GM21515 (cell line): ENCODE measurements at regions not wholly inside any gene's neighbourhood (a gene's known extent, or its start where the extent isn't known, plus 50 kb on each side); places are given as distances from the start of the nearest gene placed in this dataset.
"Not testable (repeated sequence)": the region's sequence is repeated elsewhere in the genome, so short reads cannot be mapped to it uniquely, and the experiment has no call there.

Source experiments
- ATAC-seq: cut with Tn5 transposase; IDR thresholded peaks from one replicate; pipeline ENCODE4 v1.9.1; 2021; ENCODE audit not compliant: unreplicated experiment

DNA sequence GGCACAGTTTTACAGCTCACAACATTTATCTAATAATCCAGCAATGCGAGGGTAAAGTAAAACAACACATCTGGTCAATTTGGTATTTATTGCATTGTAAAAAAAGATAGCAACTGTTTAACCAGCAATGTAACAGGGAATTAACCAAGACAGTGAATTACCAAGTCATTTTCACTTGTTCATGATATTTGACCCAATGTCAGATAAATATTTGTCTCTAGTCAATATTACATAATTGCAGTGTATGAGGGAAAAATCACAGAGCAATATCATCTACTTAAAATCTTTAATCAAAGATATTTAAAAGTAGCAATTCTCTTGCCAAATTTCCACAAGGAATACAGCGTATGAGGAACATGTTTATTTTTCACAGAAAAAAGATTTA lies 1265.1 kb upstream of the CHAC2 start:
- ATAC-seq = no peak

DNA sequence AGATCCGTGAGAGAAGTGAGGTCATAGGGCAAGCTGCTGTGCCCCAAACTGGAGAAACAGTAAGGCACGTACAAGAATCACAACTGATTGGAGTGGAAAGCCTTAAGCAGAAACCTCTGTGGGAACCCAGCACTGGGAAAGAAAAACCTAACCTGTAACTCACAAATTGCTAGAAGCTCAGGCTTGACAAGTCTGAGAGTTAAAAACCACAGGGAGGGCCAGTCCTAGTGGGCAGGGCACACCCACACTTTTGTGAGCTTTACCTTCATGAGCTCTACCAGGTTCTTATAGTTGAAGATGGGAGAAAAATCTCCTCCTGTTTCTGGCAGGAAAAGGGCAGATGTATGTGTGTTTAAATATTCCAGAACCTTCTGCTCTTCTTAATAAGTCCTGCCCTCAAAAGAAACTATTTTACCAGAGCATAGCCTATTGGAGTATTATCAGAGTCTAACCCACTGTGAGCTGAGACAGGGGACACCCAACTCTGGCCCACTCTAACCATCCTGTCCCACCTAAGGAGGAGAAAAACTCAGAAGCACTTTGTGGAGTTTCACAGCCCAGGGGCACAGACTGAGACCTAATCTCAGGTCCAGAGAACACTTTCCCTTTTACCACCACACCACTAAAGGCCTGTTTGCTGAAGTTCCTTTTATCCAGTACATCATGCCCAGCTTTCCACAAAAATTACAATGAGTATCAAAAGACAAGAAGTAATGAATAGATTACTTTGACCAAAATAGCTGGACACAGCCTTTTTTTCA lies 1265.7 kb upstream of the CHAC2 start:
- no peak for ATAC-seq

DNA sequence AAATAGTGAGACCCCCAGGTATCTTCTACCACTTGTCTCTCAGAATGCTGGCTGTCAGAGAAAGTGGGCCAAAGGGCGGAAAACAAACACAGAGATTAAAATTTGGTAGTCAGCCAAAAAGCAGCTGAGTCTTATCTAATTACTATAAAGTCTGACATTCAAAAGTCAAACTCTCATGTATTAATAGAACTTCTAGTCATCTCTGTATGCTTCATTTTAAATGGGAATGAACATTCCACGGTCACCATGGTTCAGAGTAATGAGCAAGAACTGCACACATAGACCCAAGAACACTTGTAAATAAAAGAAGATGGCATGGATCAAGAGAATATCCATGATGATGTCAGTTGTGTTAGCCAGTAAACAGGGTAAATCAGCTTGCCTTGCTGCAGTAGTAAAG lies 1267.0 kb upstream of the CHAC2 start:
- ATAC-seq = no peak

DNA sequence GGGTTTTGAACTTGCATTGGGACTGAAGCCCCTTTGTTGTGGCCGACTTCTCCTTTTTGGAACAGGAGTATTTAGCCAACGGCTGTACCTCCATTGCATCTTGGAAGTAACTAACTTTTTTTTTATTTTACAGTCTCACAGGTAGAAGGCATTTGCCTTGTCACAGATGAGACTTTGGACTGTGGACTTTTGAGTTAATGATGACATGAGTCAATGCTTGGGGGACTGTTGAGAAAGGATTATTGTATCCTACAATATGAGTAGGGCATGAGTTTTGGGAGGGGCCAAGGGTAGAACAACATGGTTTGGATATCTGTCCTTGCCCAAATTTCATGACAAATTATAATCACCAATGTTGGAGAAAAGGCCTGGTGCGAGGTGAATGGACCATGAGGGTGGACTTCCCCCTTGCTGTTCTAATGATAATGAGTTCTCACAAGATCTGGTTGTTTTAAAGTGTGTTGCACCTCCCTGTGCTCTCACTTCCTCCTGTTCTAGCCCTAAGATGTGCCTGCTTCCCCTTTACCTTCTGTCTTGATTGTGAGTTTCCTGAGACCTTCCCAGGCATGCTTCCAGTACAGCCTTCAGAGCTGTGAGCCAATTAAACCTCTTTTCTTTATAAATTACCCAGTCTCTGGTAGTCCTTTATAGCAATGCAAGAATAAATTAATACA lies 1269.4 kb upstream of the CHAC2 start:
- ATAC-seq = no peak

DNA sequence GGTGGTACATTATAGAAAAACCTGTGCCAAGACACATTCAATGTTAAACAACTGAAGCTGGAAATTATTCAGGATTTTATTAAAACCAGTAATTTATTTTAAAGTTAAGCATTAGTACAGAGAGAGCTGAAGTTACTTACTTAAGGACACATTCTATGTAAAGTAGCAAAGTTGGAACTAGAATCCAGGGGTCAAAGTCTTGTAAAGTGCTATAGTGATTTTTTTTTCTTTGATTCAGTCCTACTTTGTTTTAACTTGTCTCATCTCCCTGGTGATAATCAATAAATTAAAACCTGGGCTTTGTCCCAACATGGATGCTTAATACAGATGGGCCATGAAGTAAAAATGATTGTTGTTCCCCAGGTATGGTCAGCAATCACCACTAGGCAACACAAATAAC lies 1271.8 kb upstream of the CHAC2 start:
- no peak for ATAC-seq

DNA sequence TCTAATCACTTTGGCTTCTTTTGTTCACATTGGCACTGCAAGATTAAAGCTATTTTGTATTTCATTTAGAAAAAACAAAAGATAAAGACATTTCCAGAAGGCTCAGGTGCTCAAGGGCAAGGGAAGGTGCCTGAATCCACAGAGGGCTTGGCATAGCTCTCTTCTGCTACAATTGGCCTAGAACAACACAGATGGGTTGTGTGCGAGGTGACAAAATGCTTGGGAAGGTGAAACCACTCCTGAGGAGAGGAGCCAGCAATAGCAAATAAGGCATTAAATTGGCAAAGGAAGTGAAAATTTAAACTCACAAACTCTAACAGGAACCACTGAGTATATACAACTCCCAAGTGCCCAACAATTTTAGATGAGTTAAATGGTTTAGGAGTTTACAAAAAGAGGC lies 1290.4 kb upstream of the CHAC2 start:
- no peak for ATAC-seq

DNA sequence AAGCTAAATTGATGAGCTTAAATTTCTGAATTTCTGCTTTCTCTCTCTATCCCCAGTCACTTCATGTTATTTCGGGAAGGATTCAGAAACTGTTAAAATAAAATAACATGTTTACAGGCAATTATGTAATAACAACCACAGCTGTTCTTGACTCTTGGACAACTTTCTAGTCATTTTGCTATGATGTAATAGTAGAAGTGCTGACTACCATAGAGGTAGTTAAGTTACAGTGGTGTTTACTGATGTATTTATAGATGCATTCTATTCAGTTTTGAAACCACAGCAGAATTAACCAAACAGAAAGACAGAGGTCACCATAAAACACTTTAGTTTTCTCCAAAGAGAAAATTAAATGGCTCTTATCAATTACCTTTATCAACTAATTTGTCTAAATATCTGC lies 1292.0 kb upstream of the CHAC2 start:
- ATAC-seq = no peak

DNA sequence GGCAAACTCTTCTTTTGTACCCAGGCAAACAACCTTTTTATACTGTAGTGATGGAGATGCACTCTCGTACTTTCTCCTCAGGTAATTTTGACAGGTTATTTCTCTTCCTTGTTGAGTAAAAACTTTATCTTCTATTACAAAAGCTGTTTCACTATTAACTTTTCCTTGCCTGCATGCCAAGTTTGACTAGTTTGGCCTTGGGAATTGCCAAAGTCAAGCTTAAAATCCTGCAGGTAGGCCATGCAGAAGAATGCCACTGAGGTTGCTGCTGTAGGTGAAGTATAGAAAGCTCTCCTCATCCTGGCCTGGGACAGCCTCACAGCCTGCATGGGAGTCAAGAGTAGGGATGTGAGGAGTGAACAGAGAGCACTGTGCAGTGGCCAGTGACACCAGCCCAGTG lies 1293.5 kb upstream of the CHAC2 start:
- no peak for ATAC-seq

DNA sequence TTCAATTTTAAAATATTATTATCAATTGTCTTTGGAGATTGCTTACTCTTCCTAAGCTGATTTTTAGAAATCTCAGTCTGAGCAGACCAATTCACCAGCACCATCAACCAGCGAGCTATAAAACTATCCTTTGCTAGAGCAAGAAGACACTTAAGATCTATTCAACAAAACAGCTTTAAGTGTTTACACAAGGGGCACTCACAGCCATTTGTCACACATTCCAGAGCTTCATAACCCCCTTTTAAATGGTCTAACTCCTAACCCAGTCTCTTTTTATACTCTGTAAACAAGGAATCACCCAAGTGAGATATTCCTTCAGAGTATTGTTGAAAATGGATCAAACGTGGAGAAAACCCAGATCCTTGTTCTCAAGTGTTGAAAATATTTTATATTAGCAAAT lies 1294.1 kb upstream of the CHAC2 start:
- ATAC-seq = no peak

DNA sequence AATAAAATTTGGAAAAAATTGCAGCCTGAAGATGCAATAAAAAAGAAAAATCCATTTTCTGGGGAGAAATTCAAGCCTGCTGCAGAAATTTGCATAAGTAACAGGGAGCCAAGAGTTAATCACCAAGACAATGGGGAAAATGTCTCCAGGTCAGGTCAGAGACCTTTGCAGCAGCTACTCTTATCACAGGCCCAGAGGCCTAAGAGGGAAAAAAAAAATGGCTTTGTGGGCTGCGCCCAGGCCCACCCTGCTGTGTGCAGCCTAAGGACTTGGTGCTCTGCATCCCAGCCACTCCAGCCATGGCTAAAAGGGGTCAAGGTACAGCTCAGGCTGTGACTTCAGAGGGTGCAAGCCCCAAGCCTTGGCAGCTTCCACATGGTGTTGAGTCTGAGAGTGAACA lies 1297.1 kb upstream of the CHAC2 start:
- not testable (repeated sequence) for ATAC-seq

DNA sequence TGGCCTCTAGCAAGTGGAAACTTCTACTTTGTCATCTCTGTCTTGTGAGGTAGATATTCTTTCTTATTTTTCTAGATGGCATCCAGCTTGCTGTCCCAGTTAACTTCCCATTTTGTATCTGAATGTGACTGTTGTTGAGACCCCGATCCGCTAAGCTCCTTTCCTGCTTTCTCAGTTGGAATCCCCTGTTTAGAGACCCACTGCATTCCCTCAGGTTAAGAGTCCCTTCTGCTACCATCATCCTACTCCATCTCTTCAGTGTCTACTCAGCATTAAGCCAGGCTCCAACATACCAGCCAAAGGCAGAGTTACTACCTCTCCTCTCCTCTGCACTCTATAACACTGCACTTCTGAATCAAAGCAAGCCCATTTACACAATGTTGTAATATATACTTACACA lies 1300.4 kb upstream of the CHAC2 start:
- ATAC-seq = no peak

DNA sequence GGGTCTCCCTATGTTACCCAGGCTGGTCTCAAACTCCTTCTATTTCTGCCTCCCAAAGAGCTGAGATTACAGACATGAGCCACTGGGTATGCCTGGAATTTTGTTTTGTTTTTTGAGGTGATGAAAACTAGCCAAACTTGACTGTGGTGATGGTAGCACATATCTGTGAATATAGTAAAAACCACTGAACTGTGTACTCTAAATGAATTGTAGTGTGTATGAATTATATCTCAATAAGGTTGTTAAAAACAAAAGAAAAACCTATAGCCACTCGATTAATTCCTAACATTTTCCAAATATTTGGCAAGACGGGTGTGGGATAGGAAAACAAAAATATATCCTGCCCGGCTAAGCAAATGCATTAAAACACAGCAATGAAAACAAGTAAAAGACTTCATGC lies 1302.3 kb upstream of the CHAC2 start:
- no peak for ATAC-seq

DNA sequence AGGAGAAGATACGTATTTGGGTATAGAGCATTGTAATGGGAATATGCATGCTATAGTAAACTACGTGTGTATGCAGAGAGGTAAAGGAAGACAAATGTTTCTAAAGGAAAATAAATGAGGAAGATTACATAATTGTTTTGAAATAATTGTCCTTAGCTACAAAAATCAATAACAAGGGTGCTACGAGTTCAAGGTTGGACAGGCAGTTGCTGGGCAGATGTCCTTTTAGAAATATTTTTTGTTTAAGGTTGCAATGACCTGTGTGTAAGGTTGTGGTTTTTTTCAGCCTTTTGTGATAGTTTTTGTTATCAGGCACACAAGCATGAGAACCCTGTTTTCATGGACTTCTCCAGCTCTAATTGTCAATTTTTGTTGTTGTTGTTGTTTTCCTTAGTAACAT lies 1304.1 kb upstream of the CHAC2 start:
- ATAC-seq = no peak

DNA sequence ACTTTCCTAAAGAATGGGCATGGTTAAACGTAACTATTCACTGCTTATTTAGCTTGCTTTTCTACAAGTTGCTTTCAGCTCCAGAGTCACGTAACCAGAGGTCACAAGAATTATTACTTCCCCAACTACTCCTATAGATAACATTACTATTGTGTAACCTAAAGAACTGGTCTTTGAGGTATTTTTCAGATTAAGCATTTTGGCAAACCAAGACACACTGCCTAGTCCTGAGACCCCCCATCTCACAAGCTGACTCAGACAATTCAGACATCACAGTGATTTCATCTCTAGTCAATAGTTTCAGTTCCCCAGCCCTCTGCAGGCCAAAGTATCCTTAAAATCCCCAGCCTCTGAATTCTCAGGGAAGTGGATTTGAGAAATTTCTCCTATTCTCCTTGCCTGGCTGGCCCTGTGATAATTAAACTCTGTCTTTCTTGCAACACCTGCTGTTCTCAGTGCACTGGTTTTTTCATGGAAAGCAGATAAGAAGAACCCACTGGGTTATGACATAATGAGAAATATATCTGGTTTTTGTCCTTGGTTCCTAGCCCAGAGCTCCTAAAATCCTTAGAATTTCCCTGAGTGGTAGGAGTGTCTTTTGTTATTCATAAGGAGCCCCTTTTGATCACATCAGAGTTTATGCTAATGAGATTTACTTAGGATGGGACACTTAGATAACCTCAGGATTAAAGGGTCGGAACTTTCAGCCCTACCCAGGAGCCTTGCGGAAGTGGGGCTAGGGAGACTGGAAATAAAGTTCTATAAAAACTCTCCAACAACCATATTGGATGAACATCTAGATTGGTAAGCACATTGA lies 1310.8 kb upstream of the CHAC2 start:
- ATAC-seq = no peak

DNA sequence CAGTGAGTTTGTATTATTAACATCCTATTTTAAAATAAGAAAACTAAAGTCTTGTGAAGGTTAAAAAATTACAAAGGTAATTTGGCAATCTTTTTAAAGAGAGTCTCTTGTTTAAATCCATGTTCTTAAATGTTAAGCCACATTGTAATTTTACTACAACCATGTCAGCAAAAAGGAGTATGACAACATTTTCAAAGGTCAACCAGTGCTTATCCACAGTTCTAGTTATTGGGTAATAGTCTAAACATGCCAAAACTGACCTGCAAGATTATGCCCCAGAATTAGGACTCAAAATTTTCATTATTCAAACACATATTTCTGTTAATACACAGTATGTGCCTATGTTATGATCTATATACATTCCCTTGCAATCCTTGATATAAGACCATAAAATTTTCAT lies 1312.6 kb upstream of the CHAC2 start:
- no peak for ATAC-seq

DNA sequence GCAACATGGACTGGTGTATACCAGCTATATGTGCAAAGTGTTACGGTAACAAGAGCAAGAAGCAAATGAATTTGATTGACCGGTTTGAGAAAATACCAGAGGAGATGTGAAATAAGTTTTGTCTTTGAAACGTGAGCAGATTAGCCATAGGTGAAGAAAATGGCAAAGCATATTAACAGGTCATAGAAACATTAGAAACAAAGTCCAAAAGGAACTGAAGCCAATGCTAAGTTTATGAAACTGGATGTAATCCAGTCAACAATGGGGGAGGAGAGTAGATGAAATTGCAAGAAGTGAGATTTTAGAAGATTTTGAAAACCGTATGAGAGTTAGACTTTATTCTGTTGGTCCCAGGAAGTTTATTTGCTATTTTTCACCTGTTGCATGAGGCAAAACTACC lies 1315.4 kb upstream of the CHAC2 start:
- ATAC-seq = no peak

DNA sequence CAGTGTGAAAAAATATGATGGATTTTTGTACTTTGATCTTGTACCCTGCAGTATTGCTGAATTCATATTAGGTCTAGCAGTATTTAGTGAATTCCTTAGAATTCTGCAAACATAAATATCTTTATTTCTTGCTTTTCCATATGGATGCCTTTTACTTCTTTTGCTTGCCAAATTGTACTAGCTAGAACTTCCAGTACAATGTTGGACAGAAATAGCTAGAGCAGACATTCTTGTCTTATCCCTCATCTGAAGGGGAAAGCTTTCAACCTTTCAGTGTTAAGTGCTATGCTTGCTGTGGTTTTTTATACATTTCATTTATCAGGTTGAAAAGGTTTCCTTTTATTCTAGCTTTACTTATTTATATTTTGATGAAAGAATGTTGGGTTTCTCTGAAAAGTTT lies 1321.9 kb upstream of the CHAC2 start:
- ATAC-seq = no peak

DNA sequence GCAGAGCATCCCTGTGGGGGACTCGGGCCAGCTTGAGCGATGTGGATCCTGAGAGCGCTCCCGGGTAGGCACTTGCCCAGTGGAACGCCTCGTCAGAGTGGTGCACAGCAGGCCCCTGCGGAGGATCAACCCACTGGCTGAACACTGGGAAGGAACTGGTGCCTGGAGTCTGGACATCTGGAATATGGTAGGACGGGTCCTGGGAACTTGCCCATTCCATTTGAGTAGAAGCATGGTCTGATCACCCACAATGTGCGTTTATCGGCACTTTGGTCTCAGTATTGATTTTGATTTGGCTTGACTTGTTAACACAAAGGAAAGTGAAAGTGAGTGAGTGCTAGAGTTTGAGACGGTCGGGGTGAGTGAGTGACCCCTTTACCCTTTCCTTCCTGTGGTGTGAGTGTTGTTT lies 1336.2 kb upstream of the CHAC2 start:
- no peak for ATAC-seq

DNA sequence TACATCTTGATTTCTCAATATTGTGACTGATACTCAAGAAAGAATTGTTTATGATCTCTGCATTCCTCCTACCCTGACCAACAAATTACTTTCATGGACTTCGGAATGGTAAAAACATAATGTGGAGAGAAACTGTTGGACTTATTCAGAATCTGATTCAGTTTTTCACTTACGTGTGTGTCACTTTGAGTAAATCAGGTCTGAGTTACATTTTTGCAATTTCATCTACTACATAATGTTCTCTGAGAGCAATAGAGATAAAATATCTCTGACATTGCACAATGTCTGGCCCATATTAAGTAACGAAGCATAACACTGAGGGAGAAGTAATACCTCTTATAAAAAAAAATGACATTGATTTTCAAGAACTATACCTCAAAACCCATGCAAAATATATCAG lies 1337.9 kb upstream of the CHAC2 start:
- no peak for ATAC-seq

DNA sequence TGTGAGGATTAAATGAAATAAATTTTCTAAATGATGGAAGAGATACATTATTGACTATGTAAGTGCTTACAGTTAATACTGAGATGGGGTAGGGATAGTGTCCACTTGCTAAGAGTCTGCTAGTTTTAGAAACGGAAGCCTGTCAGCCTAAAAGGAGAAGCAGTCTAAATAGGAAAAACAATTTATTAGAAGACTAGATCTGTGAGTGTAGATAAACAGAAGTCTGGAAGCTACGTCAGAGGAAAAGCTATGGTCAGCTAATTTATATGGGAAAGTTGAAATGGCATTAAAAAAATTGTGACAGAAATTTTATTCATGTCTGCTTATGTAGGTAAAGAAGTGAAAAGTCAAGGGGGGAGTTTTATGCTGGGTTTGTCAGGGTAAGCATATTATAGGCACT lies 1338.4 kb upstream of the CHAC2 start:
- ATAC-seq = no peak

DNA sequence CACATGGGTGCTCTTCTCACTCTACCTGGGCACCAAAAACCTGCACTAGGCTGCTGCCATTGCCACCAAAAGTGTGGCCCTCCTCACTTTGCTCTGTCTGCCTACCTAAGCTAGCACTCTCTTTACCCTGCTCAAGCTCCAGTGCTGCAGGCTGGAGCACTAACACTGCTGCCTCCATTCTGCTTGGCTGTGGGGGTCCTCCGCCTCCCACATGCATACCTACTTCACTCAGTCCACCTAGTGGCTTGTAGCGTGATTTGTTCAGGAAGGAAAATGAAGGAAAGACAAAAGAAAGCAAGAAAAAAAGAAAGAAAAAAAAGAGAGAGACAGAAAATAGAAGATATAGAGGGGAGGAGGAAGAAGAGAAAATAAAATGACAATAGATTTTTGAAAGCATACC lies 1339.4 kb upstream of the CHAC2 start:
- no peak for ATAC-seq

DNA sequence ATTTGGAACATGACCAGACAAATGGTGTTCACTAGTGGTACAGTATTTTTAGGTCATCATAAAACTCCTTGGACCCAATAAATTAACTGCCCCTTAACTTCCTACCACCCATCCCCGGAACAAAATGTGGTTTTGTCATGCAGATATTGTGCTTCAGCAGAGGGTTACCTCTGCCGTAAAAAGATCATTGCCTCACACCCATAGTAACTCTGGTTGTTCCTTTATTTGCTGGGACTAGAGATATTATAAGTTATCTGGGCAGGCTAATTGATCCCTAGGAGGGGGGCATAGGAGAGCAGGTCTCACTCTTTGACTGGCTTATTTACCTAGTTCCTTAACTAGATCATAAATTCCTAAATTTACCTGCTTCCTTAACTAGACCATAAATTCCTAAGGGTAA lies 1343.9 kb upstream of the CHAC2 start:
- no peak for ATAC-seq
